ENCODE measurements at regions not wholly inside any gene's neighbourhood (a gene's known extent, or its start where the extent isn't known, plus 50 kb on each side); places are given as distances from the start of the nearest gene placed in this dataset.

- no peak for DNase-seq
Measured at GRCh38 chr13:37364956-37365355, 233.6 kb downstream of the POSTN start.

- DNase-seq: no peak
Measured at GRCh38 chr13:37364007-37364406, 234.6 kb downstream of the POSTN start.

- DNase-seq: no peak
Measured at GRCh38 chr13:37361608-37362007, 237.0 kb downstream of the POSTN start.

- no peak for DNase-seq
Measured at GRCh38 chr13:37360556-37360955, 238.0 kb downstream of the POSTN start.

- DNase-seq: no peak
Measured at GRCh38 chr13:37357548-37357947, 241.0 kb downstream of the POSTN start.

- DNase-seq: no peak
Measured at GRCh38 chr13:37353911-37354310, 244.7 kb downstream of the POSTN start.

- DNase-seq: no peak
Measured at GRCh38 chr13:37351211-37351610, 245.7 kb upstream of the CSNK1A1L start.

- DNase-seq: no peak
Measured at GRCh38 chr13:37349916-37350315, 244.5 kb upstream of the CSNK1A1L start.

GRCh38 chr13:37348916-37349643, 243.6 kb upstream of the CSNK1A1L start:
- no peak for DNase-seq

GRCh38 chr13:37345869-37346268, 240.4 kb upstream of the CSNK1A1L start:
- DNase-seq: no peak

- no peak for DNase-seq
Measured at GRCh38 chr13:37345391-37345790, 239.9 kb upstream of the CSNK1A1L start.

- no peak for DNase-seq
Measured at GRCh38 chr13:37344056-37344455, 238.6 kb upstream of the CSNK1A1L start.

GRCh38 chr13:37342205-37342604, 236.7 kb upstream of the CSNK1A1L start:
- DNase-seq: no peak

GRCh38 chr13:37340901-37341670, 235.6 kb upstream of the CSNK1A1L start:
- DNase-seq: no peak

- DNase-seq: no peak
Measured at GRCh38 chr13:37339386-37339735, 233.9 kb upstream of the CSNK1A1L start.

GRCh38 chr13:37338726-37339385, 233.4 kb upstream of the CSNK1A1L start:
- no peak for DNase-seq

- DNase-seq: no peak
Measured at GRCh38 chr13:37326334-37326733, 220.9 kb upstream of the CSNK1A1L start.

GRCh38 chr13:37319031-37319443, 213.6 kb upstream of the CSNK1A1L start:
- no peak for DNase-seq

- no peak for DNase-seq
Measured at GRCh38 chr13:37316935-37317334, 211.5 kb upstream of the CSNK1A1L start.

GRCh38 chr13:37313372-37313771, 207.9 kb upstream of the CSNK1A1L start:
- DNase-seq: no peak

GRCh38 chr13:37306778-37307544, 201.5 kb upstream of the CSNK1A1L start:
- no peak for DNase-seq

- DNase-seq: no peak
Measured at GRCh38 chr13:37303606-37304005, 198.1 kb upstream of the CSNK1A1L start.

Measured in nucleus accumbens (tissue), 56 donors.